Loucy (cell line): ENCODE measurements at regions not wholly inside any gene's neighbourhood (a gene's known extent, or its start where the extent isn't known, plus 50 kb on each side); places are given as distances from the start of the nearest gene placed in this dataset.

ENCODE experiments used
- CTCF ChIP-seq: fragments of 200-600 bp; sonication (generic); conservative IDR thresholded peaks from 2 replicates; pipeline ENCODE4 v1.5.1; 2014; ENCODE audit warnings: mild to moderate bottlenecking, antibody characterized with exemption, low read length
- EZH2phosphoT487 ChIP-seq: fragments of 200-600 bp; IDR thresholded peaks from 2 replicates; pipeline ENCODE4 v1.6.1; 2018; ENCODE audit warnings: antibody characterized with exemption, mild to moderate bottlenecking, moderate library complexity, borderline replicate concordance

- no peak for TF ChIP-seq CTCF
- no peak for TF ChIP-seq EZH2phosphoT487
Measured at GRCh38 chr4:170269950-170270349, 180.2 kb upstream of the AADAT start.
